HS-27A (cell line): ENCODE measurements at regions not wholly inside any gene's neighbourhood (a gene's known extent, or its start where the extent isn't known, plus 50 kb on each side); places are given as distances from the start of the nearest gene placed in this dataset.
A peak's percentile ranks its signal among the peaks of the same experiment; 100 is the strongest.
"Not testable (repeated sequence)": the region's sequence is repeated elsewhere in the genome, so short reads cannot be mapped to it uniquely, and the experiment has no call there.

Experiments used
- DNase-seq: peaks from one replicate; pipeline ENCODE4 v3.0.0-alpha.2; 2012; ENCODE audit warnings: low read depth, missing footprints

- no peak for DNase-seq
Measured at GRCh38 chr2:235105821-235106359, 154.1 kb downstream of the SH3BP4 start.

DNA sequence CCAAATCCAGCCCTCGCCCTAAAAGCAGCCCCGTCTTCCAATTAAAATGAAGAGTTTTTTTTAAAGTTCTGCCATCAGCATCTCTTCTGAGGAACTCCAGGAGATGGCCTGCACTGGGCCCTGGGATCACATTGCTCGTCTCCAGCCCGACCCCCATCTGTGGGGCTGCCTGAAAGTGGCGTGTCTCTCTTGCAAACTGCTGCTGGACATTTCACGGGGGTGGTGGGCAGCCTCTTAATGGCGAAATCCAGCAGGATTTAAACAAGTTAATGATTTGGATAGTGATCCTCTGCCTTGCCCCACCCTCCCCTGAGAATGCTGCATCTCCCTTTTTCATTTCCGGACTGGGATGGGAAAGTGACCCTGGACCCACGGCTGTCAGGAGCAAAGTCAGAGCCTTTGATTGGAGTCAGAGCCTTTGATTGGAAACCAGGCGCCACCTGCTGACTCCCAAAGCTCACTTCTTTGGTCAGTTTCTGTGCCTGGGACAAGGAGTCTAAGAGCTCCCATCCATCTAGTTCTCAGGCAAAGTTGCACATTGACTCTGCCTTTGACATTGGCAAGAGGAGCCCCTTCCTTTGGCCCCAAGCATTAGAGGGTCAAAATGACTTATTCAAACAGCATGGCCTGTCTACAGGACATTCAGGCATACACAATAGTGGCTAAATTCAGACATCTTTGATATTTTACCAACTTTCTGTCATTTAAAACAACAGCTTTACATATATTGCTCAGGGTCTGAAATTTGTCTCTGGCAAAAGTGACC is 155.2 kb downstream of the SH3BP4 start:
- no peak for DNase-seq

- no peak for DNase-seq
Measured at GRCh38 chr2:235107640-235107951, 155.8 kb downstream of the SH3BP4 start.

GRCh38 chr2:235109561-235109960 is 157.7 kb downstream of the SH3BP4 start:
- DNase-seq: not testable (repeated sequence)

- no peak for DNase-seq
Measured at GRCh38 chr2:235112365-235112764, 160.5 kb downstream of the SH3BP4 start.

GRCh38 chr2:235113854-235114253 is 162.0 kb downstream of the SH3BP4 start:
- DNase-seq: no peak

- DNase-seq: no peak
Measured at GRCh38 chr2:235114286-235114685, 162.5 kb downstream of the SH3BP4 start.

- DNase-seq: no peak
Measured at GRCh38 chr2:235115521-235115920, 163.7 kb downstream of the SH3BP4 start.

DNA sequence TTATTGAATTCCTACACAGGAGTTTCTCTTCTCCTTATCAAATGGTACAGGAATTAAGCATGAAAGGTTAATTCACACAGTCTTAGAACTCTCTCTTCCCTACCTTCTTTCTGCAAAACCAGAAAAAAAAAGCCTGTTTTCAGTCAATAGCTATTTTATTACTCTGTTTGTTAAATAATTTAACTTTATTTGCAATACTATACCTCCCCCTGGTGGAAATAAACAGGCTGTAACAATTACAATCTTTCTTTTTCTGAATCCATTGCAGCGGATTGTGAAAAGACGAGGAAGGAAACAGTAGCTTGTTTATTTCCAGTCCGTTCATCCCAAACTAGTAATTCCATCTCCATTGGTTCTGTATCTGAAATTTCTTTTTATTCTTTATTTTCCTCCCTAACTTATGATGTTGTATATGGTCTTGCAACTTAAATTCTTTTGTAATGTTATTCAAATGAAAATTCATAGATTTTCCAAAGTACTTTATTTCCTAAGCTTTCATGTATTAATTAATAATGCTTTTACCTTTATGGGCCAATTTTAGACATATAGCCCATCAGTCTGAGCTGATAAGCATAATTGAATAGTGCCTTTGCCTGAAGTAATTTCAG is 165.2 kb downstream of the SH3BP4 start:
- DNase-seq: no peak

DNA sequence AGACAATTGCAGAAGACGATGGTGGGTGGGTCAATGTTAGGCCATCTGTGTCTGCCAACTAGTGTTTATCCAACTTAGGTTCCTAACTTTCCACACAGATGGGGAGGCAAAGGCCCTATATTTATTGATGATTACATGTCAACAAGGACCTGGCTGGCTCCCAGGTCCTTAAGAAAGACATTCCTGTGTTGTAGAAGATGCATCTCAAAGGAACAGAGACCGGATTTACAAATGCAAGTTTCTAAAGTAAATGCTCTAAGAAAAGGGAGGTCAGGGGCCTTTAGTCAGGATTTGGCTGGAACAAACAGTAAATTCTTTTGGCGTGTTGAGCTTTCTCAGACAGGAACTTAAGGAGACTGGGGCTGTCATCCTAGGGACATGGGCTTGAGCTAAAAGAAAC is 175.0 kb downstream of the SH3BP4 start:
- no peak for DNase-seq

GRCh38 chr2:235127931-235128330 is 176.1 kb downstream of the SH3BP4 start:
- no peak for DNase-seq

DNA sequence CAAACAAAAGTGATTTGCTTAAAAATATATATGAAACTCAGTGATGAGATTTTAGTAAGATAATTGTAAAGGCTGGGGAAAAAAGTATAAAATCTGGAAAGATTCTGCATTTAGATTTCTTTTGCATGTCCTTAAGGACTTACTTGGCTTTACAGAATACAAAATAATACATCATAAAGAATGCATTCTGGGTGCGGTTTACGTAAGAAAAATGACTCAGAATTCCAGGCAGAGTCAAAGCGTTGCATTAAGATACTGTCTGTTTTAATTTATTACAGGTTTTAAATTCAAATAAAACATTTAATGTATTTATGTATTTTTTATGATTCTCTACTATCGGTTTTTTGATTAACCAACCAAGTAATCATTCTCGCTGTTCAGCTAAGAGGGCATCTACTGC is 178.0 kb downstream of the SH3BP4 start:
- no peak for DNase-seq

DNA sequence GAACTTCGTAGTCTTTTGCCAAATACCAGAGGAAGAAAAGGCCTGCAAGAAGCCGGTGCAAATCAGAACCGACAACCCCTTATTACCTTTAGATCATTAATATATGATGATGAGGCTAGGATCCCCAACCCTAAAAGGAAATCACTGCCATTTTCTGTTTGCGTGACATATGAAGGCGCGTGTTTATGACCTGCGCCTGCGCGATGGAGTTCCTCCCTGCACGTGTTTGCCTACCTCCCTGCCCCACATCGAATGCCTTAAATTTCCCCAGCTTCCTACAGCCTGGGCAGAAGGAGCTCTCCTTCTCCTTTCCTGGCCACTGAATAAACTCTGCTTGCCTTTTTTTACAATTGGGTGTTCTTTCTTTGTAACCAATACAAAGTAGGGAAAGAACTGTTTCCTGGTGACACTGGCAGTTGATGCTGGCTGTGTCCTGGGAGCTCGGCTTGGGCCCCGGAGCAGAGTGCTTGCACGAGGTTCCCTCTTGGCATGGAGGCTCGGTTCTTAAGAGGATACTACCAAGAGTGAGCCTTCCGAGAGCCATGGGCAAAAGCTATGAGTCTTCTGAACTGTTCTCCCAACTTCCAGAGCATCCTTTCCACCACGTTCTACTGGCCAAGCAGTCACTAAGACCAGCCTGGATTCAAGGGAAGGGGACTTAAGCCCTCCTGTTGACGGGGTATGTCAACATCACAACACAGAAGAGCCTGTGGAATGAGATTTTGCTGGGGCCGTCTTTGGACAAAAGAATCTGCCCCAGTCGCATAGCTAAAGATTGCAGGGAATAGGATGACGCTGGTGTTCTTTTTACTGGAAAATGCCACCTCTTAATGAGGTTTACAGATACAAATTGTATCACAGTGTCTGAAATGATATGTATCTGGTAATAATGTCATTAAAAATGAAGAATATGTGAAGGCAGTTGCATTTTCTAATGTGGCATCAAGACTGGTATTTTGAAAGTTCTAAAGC is 179.8 kb downstream of the SH3BP4 start:
- DNase-seq: no peak

- no peak for DNase-seq
Measured at GRCh38 chr2:235132651-235133050, 180.8 kb downstream of the SH3BP4 start.

- no peak for DNase-seq
Measured at GRCh38 chr2:235133837-235134236, 182.0 kb downstream of the SH3BP4 start.

DNA sequence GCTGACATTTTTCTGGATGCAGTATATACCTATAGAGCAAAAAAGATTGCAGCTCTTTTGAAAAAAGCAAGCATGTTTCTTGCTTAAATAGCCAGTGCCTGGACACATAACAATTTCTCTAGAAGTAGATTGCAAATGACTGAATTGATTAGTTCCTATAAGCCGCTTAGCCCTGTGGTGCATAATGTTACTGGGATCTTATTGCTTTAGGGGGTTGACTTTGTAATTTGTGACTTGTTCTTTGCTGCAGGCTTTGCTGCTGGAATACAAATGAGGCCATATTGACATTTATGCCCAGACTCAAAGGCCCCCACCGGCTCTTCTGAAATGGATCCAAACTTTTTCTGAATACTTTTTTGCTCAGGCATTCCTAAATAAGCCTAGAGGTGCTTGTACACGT is 182.6 kb downstream of the SH3BP4 start:
- DNase-seq: no peak

DNA sequence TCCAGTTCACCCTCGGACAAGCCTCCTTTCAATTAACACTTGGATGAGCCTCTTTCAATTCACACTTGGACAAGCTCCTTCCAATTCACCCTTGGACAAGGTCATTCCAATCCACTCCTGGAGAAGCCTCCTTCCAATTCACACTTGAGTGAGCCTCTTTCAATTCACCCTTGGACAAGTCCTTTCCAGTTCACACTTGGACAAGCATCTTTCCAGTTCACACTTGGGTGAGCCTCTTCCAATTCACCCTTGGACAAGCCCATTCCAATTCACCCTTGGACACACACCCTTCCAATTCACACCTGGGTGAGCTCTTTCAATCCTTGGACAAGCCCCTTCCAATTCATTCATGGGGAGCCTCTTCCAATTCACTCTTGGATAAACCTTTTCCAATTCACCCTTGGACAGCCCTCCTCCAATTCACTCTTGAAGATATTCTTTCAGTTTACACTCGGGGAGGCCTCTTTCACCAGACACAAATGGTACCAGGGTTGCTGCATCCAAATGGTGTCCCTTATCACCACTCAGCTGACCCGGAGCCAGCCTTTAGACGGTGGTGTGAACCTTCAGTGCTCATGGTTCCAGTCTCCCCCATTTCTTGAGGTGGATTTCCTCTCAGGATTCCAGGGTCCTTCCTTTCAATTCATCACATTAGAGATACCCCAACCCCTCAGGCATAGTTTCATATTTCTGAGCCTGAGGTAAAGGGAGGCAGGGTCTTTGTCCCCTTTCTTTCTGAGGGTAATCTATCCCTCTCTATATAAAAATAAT is 183.6 kb downstream of the SH3BP4 start:
- DNase-seq: no peak

DNA sequence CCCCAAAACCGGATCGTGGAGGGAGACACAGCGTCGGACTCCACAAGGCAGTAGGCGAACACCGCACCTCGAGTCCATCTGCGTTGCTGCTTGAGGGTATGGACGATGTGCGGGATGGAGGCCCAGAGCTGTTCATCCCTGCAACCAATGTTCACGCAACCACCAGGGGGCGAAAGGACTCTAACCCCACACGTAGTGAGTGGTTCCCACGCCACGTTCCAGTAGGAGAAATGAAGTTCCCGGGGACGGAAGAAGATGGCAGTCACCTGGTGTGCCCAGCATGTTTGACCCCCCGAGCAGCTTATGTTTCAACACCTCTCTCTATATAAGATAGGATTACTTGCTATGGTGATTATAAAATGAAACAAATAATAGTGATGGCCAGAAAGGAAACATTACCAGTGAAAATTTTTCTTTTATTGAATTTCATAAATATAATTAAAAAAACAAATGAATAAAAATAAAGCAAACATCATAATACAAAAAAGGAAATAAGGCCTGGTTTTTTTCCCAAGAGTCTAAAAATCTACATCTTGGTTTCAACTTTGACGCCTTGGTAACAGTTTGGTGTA is 184.3 kb downstream of the SH3BP4 start:
- peak; percentile 4 for DNase-seq

DNA sequence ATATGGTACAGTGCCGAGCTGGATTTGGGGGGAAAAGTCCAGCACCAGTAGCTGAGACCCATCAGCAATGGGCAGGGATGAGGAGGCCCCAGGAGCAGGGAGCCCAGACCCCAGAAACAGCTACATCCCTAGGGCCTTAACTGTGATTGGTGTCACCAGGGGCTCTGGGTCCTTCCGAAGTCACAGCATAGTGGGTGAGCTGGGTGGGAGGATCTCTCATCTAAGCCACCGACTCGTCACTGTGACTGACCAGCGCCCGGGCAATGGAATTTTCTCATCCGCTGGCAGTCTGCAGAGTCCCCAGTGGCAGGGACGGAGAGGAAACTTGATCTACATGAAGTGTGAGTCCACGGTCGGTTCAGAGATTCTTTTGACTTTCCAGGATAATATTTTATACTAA is 186.5 kb downstream of the SH3BP4 start:
- no peak for DNase-seq

GRCh38 chr2:235139956-235140800 is 188.4 kb downstream of the SH3BP4 start:
- DNase-seq: no peak

DNA sequence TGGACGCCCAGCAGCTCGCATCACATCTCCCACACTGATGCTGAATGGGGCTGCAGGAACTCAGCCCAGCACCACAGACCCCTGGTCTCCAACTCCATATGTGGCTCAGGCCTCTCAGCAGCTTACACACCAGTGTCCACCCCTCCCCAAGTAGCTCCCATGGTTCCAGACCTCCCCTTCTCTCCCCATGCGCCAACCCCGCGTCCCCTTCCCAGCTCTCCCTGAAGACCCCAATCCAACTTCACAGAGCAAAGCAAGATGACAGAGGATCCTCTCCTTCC is 188.9 kb downstream of the SH3BP4 start:
- no peak for DNase-seq
